IPS-18a (cell line): ENCODE measurements at regions not wholly inside any gene's neighbourhood (a gene's known extent, or its start where the extent isn't known, plus 50 kb on each side); places are given as distances from the start of the nearest gene placed in this dataset.
A peak's percentile ranks its signal among the peaks of the same experiment; 100 is the strongest.
"Not testable (repeated sequence)": the region's sequence is repeated elsewhere in the genome, so short reads cannot be mapped to it uniquely, and the experiment has no call there.

ENCODE experiments used
- H3K27ac ChIP-seq: one replicate; pipeline ENCODE4 v1.5.1; 2013; ENCODE audit warnings: low read length
- H3K27me3 ChIP-seq: one replicate; pipeline ENCODE4 v1.6.1; 2013; ENCODE audit warnings: mild to moderate bottlenecking, low read length; ENCODE audit not compliant: control insufficient read depth, insufficient read depth
- H3K36me3 ChIP-seq: one replicate; pipeline ENCODE4 v1.6.1; 2013; ENCODE audit warnings: low read depth, low read length; ENCODE audit not compliant: control insufficient read depth
- H3K4me1 ChIP-seq: one replicate; pipeline ENCODE4 v1.6.1; 2013; ENCODE audit warnings: low read depth, low read length; ENCODE audit not compliant: control insufficient read depth
- H3K4me3 ChIP-seq: one replicate; pipeline ENCODE4 v1.5.1; 2013; ENCODE audit warnings: low read length
- H3K9ac ChIP-seq: one replicate; pipeline ENCODE4 v1.6.1; 2013; ENCODE audit warnings: mild to moderate bottlenecking, low read length, moderate library complexity
- H3K9me3 ChIP-seq: one replicate; pipeline ENCODE4 v1.6.1; 2013; ENCODE audit warnings: low read depth, low read length; ENCODE audit not compliant: control insufficient read depth

- Histone ChIP-seq H3K27ac (no peak overlapping the region), H3K4me3 (no peak overlapping the region), H3K9ac (no peak overlapping the region), H3K4me1 (no peaks in the 10 kb centered on the region), H3K9me3 (peaks cover 21% of the 10 kb centered on the region), H3K36me3 (no peaks in the 10 kb centered on the region), H3K27me3 (no peaks in the 10 kb centered on the region)
Measured at GRCh38 chrX:129111081-129111798, 412.1 kb downstream of the SMARCA1 start.

DNA sequence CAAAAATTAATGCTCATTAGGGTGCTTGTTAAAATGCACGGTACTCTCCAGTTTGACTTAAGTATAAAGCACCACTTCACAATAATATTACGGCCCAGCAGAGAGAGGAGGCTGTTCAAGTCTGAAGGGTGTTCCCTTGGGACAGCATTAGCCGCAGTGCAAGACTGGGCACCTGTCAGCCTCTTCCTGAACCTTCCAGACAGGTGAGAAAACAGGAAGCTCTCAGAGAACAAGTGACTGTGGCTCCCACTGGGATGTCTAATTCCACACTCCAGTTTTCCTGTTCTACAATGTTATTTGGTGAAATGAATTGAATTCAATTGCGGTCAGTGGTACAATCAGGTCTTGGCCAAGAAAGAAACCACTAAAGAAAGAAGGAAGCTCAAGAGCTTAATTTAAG is 414.4 kb downstream of the SMARCA1 start:
- no peaks in the 10 kb centered on the region for H3K4me1 ChIP-seq
- H3K4me3 ChIP-seq, result no peak overlapping the region
- H3K9ac ChIP-seq, result no peak overlapping the region
- H3K27ac ChIP-seq, result no peak overlapping the region
- H3K27me3 ChIP-seq, result no peaks in the 10 kb centered on the region
- no peaks in the 10 kb centered on the region for H3K36me3 ChIP-seq
- H3K9me3 ChIP-seq, result peaks cover 17% of the 10 kb centered on the region

DNA sequence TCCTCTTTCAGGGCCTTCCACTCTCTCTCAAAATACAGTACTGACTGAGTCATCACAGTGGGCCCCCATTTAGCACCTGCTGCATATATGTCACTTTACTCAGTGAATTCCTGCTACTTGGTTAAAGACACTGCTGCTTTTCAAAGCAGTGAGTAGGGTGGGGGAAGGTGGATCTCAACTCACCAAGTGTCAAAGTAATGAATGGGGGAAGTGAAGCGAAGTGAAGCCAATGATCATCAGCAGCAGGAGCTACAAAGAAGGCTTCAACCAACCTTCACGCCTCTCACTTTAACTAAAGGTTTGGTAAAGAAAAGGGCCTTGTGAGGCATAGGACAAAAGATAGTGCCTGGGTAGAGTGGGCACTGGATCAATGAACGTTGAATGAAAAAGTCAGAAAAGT is 424.1 kb downstream of the SMARCA1 start:
- Histone ChIP-seq H3K27ac (no peak overlapping the region), H3K9ac (no peak overlapping the region), H3K27me3 (no peaks in the 10 kb centered on the region), H3K4me1 (no peaks in the 10 kb centered on the region), H3K9me3 (peaks cover 9% of the 10 kb centered on the region), H3K36me3 (no peaks in the 10 kb centered on the region), H3K4me3 (no peak overlapping the region)

GRCh38 chrX:129097668-129098067 is 425.6 kb downstream of the SMARCA1 start:
- Histone ChIP-seq H3K4me1 (peaks cover 3% of the 10 kb centered on the region), H3K9ac (no peak overlapping the region), H3K36me3 (no peaks in the 10 kb centered on the region), H3K9me3 (peaks cover 2% of the 10 kb centered on the region), H3K27ac (no peak overlapping the region), H3K27me3 (no peaks in the 10 kb centered on the region), H3K4me3 (no peak overlapping the region)

GRCh38 chrX:129093706-129094105 is 429.6 kb downstream of the SMARCA1 start:
- Histone ChIP-seq H3K27ac (no peak overlapping the region), H3K27me3 (no peaks in the 10 kb centered on the region), H3K9ac (no peak overlapping the region), H3K9me3 (peaks cover 6% of the 10 kb centered on the region), H3K4me1 (peaks cover 30% of the 10 kb centered on the region), H3K36me3 (no peaks in the 10 kb centered on the region), H3K4me3 (no peak overlapping the region)

GRCh38 chrX:129092757-129093156 is 430.5 kb downstream of the SMARCA1 start:
- H3K27ac ChIP-seq, result no peak overlapping the region
- H3K9ac ChIP-seq, result no peak overlapping the region
- H3K4me1 ChIP-seq, result peaks cover 30% of the 10 kb centered on the region
- H3K36me3 ChIP-seq, result no peaks in the 10 kb centered on the region
- no peaks in the 10 kb centered on the region for H3K27me3 ChIP-seq
- H3K4me3 ChIP-seq, result no peak overlapping the region
- peaks cover 6% of the 10 kb centered on the region for H3K9me3 ChIP-seq

GRCh38 chrX:129092242-129092641 is 431.0 kb downstream of the SMARCA1 start:
- Histone ChIP-seq H3K27me3 (no peaks in the 10 kb centered on the region), H3K9me3 (peaks cover 6% of the 10 kb centered on the region), H3K27ac (peak overlapping the region; percentile 50), H3K4me3 (peak overlapping the region; percentile 41), H3K4me1 (peaks cover 30% of the 10 kb centered on the region), H3K9ac (peak overlapping the region; percentile 47), H3K36me3 (no peaks in the 10 kb centered on the region)

- H3K4me1 ChIP-seq, result peaks cover 30% of the 10 kb centered on the region
- peak overlapping the region; percentile 41 for H3K4me3 ChIP-seq
- no peaks in the 10 kb centered on the region for H3K27me3 ChIP-seq
- H3K27ac ChIP-seq, result peak overlapping the region; percentile 83
- H3K9ac ChIP-seq, result peak overlapping the region; percentile 47
- peaks cover 4% of the 10 kb centered on the region for H3K9me3 ChIP-seq
- no peaks in the 10 kb centered on the region for H3K36me3 ChIP-seq
Measured at GRCh38 chrX:129091097-129091496, 432.2 kb downstream of the SMARCA1 start.

- no peak overlapping the region for H3K9ac ChIP-seq
- no peak overlapping the region for H3K4me3 ChIP-seq
- H3K27ac ChIP-seq, result no peak overlapping the region
- no peaks in the 10 kb centered on the region for H3K27me3 ChIP-seq
- H3K4me1 ChIP-seq, result peaks cover 22% of the 10 kb centered on the region
- peaks cover 12% of the 10 kb centered on the region for H3K9me3 ChIP-seq
- H3K36me3 ChIP-seq, result no peaks in the 10 kb centered on the region
Measured at GRCh38 chrX:129086802-129087201, 436.5 kb downstream of the SMARCA1 start.

- not testable (repeated sequence) for H3K27me3 ChIP-seq, H3K27ac ChIP-seq, H3K4me3 ChIP-seq, H3K36me3 ChIP-seq, H3K4me1 ChIP-seq, H3K9ac ChIP-seq
- peaks cover 17% of the 10 kb centered on the region for H3K9me3 ChIP-seq
Measured at GRCh38 chrX:129084291-129084690, 439.0 kb downstream of the SMARCA1 start.

DNA sequence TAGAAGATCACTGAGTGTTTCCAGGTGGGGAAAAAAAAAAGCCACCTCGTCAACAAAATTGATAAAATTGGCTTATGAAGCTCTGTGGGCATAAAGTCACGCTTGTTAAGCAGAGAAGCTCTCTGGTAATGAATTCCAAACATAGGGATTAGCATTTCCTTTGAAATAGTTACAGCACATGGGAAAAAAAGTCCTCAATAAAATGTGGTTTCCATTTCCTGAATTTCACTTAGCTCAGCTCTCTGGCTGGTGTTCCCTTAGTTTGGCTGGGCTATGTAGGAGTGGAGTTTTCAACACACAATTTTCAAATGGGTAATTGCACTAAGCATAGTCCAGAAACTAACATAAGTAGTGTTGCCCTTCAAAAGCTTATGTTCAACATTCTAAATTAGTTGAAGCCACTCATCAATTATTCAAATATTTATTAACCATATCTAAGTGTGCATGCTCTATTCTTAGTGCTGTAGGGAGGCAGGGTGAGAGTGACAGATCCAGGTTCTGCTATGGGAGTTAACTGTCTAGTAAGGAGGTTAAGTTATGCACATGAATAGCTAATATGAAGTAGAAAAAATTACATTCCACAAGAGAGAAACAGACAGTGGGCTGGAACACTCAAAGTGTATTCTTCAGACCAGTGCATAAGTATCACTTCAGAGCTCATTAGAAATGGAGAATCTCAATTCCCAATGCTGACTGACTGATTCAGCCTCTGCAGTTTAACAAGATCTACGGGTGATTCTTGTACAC is 445.7 kb downstream of the SMARCA1 start:
- Histone ChIP-seq H3K36me3 (no peaks in the 10 kb centered on the region), H3K4me1 (no peaks in the 10 kb centered on the region), H3K27me3 (no peaks in the 10 kb centered on the region), H3K4me3 (no peak overlapping the region), H3K9ac (no peak overlapping the region), H3K27ac (no peak overlapping the region), H3K9me3 (peaks cover 13% of the 10 kb centered on the region)

DNA sequence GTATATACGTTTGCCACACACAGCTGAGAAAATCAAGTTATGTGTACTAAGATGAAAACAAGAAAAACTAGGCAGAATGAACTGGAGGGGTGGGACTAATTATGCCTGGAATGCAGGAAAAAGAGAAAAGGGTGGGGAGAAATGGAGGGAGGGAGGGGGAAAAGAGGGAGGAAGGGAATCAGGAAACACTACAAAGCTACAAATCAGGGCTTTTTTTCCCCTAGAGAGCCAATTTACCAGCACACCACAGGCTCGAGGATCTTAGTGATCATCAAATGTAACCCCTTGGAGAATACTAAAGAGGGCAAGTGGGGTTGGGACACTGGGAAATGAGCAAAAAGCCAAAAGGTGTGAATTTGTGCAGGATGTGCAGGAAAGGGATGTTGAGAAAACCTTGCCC is 451.9 kb downstream of the SMARCA1 start:
- Histone ChIP-seq H3K27me3 (no peaks in the 10 kb centered on the region), H3K36me3 (no peaks in the 10 kb centered on the region), H3K9ac (no peak overlapping the region), H3K4me3 (no peak overlapping the region), H3K4me1 (peaks cover 8% of the 10 kb centered on the region), H3K9me3 (peaks cover 13% of the 10 kb centered on the region), H3K27ac (no peak overlapping the region)
